K562 (cell line): ENCODE measurements at regions not wholly inside any gene's neighbourhood (a gene's known extent, or its start where the extent isn't known, plus 50 kb on each side); places are given as distances from the start of the nearest gene placed in this dataset.

Experiments used
- BRD9 ChIP-seq: fragments of 450-650 bp; IDR thresholded peaks from 2 replicates; pipeline ENCODE4 v1.6.1; 2018; ENCODE audit warnings: low read depth; ENCODE audit not compliant: partially characterized antibody
- KDM5B ChIP-seq: fragments of 200-600 bp; sonication (generic); IDR thresholded peaks from 2 replicates; pipeline ENCODE4 v1.6.1; 2012; ENCODE audit warnings: low read depth, mild to moderate bottlenecking, moderate library complexity, low read length, control low read depth, inconsistent platforms; ENCODE audit not compliant: insufficient replicate concordance
- STAT5A ChIP-seq: IDR thresholded peaks from 2 replicates; pipeline ENCODE4 v1.6.1; 2012; ENCODE audit warnings: low read length, inconsistent platforms, borderline replicate concordance
- ZBTB49 ChIP-seq: sonication (generic); formaldehyde crosslinking; IDR thresholded peaks from 2 replicates; pipeline ENCODE4 v1.8.0; 2022; ENCODE audit warnings: missing genetic modification reagents, mild to moderate bottlenecking, borderline replicate concordance
- ZEB2 ChIP-seq: fragments of 450-650 bp; IDR thresholded peaks from 2 replicates; pipeline ENCODE4 v1.6.1; 2016
- ZKSCAN3 ChIP-seq: fragments of 250-450 bp; sonication (Bioruptor Pico); IDR thresholded peaks from 2 replicates; pipeline ENCODE4 v1.4.0; 2020
- ZNF407 ChIP-seq: fragments of 450-650 bp; IDR thresholded peaks from 2 replicates; pipeline ENCODE4 v1.6.1; 2016; ENCODE audit warnings: low read depth

GRCh38 chr2:16196687-16197503 lies 256.5 kb downstream of the MYCN start (continued):
- TF ChIP-seq ZNF407 (no peak), ZKSCAN3 (CRISPR knock-in tag) (no peak), KDM5B (no peak), ZEB2 (no peak), BRD9 (no peak), ZBTB49 (no peak), STAT5A (no peak)
